RPMI8226 (cell line): ENCODE measurements at regions not wholly inside any gene's neighbourhood (a gene's known extent, or its start where the extent isn't known, plus 50 kb on each side); places are given as distances from the start of the nearest gene placed in this dataset.

Experiments
- DNase-seq: peaks from one replicate; pipeline ENCODE4 v3.0.0-alpha.2; 2015

- DNase-seq = peak; percentile 36
Measured at GRCh38 chr11:81967242-81967641, 766.4 kb downstream of the FAM181B start.

- peak; percentile 14 for DNase-seq
Measured at GRCh38 chr11:81966340-81966739, 767.3 kb downstream of the FAM181B start.

GRCh38 chr11:81963018-81963417, 770.6 kb downstream of the FAM181B start:
- DNase-seq = peak; percentile 39

- no peak for DNase-seq
Measured at GRCh38 chr11:81960443-81960842, 773.2 kb downstream of the FAM181B start.

GRCh38 chr11:81959341-81959740, 774.3 kb downstream of the FAM181B start:
- DNase-seq = peak; percentile 64

GRCh38 chr11:81954301-81954700, 779.4 kb downstream of the FAM181B start:
- peak; percentile 92 for DNase-seq

- no peak for DNase-seq
Measured at GRCh38 chr11:81946831-81947230, 786.8 kb downstream of the FAM181B start.

GRCh38 chr11:81942646-81943045, 791.0 kb downstream of the FAM181B start:
- DNase-seq = no peak

- no peak for DNase-seq
Measured at GRCh38 chr11:81941998-81942397, 791.7 kb downstream of the FAM181B start.

GRCh38 chr11:81932303-81932702, 801.4 kb downstream of the FAM181B start:
- DNase-seq = no peak

- no peak for DNase-seq
Measured at GRCh38 chr11:81920205-81920604, 813.5 kb downstream of the FAM181B start.

GRCh38 chr11:81916451-81916850, 817.2 kb downstream of the FAM181B start:
- DNase-seq = no peak

GRCh38 chr11:81915045-81915444, 818.6 kb downstream of the FAM181B start:
- no peak for DNase-seq

GRCh38 chr11:81913793-81914192, 819.9 kb downstream of the FAM181B start:
- no peak for DNase-seq

GRCh38 chr11:81907996-81908395, 825.7 kb downstream of the FAM181B start:
- no peak for DNase-seq

- DNase-seq = no peak
Measured at GRCh38 chr11:81899156-81899555, 834.5 kb downstream of the FAM181B start.

GRCh38 chr11:81897639-81898038, 836.0 kb downstream of the FAM181B start:
- DNase-seq = no peak

- DNase-seq = no peak
Measured at GRCh38 chr11:81895258-81895657, 838.4 kb downstream of the FAM181B start.

- DNase-seq = no peak
Measured at GRCh38 chr11:81892770-81893635, 840.7 kb downstream of the FAM181B start.

GRCh38 chr11:81888391-81888790, 845.3 kb downstream of the FAM181B start:
- DNase-seq = no peak

GRCh38 chr11:81887671-81888070, 846.0 kb downstream of the FAM181B start:
- DNase-seq = no peak

GRCh38 chr11:81886406-81887075, 847.1 kb downstream of the FAM181B start:
- DNase-seq = no peak

GRCh38 chr11:81874635-81875034, 859.0 kb downstream of the FAM181B start:
- DNase-seq = peak; percentile 11

- DNase-seq = no peak
Measured at GRCh38 chr11:81870815-81871214, 862.8 kb downstream of the FAM181B start.
